SU-DHL-6 (cell line): ENCODE measurements at regions not wholly inside any gene's neighbourhood (a gene's known extent, or its start where the extent isn't known, plus 50 kb on each side); places are given as distances from the start of the nearest gene placed in this dataset.

Experiments
- H2AFZ ChIP-seq: fragments of 200-600 bp; sonication (generic); 2 replicates; pipeline ENCODE4 v1.6.1; 2014; ENCODE audit warnings: low read depth, mild to moderate bottlenecking, moderate library complexity, mixed read lengths, antibody characterized with exemption, low read length; ENCODE audit not compliant: severe bottlenecking
- H3F3A ChIP-seq: fragments of 200-600 bp; shearing (Covaris generic); 2 replicates; pipeline ENCODE4 v1.6.0; 2016; ENCODE audit warnings: antibody characterized with exemption, mild to moderate bottlenecking; ENCODE audit not compliant: insufficient read depth
- H3K27ac ChIP-seq: fragments of 200-600 bp; sonication (generic); 2 replicates; pipeline ENCODE4 v1.5.1; 2016; ENCODE audit warnings: low read depth, mild to moderate bottlenecking, low read length, moderate library complexity, mixed read lengths
- H3K27me3 ChIP-seq: fragments of 200-600 bp; sonication (generic), shearing (Covaris generic); 2 replicates; pipeline ENCODE4 v1.6.0; 2014; ENCODE audit warnings: mild to moderate bottlenecking, low read length
- H3K36me3 ChIP-seq: fragments of 200-600 bp; sonication (generic); 2 replicates; pipeline ENCODE4 v1.6.1; 2014; ENCODE audit warnings: mild to moderate bottlenecking, low read length, mixed read lengths
- H3K4me2 ChIP-seq: fragments of 300-600, 200-600 bp; shearing (Covaris generic), sonication (generic); 2 replicates; pipeline ENCODE4 v1.6.0; 2014; ENCODE audit warnings: low read length, low read depth, mild to moderate bottlenecking; ENCODE audit not compliant: poor library complexity, severe bottlenecking
- H3K4me3 ChIP-seq: fragments of 200-600 bp; sonication (generic); 2 replicates; pipeline ENCODE4 v1.5.1; 2014; ENCODE audit warnings: antibody characterized with exemption, low read length, mild to moderate bottlenecking, mixed read lengths; ENCODE audit not compliant: insufficient read depth, poor library complexity, severe bottlenecking
- H3K79me2 ChIP-seq: fragments of 200-600 bp; sonication (generic); 2 replicates; pipeline ENCODE4 v1.6.1; 2014; ENCODE audit warnings: mild to moderate bottlenecking, low read length, moderate library complexity; ENCODE audit not compliant: insufficient read depth
- H3K9ac ChIP-seq: fragments of 200-600 bp; sonication (generic); 2 replicates; pipeline ENCODE4 v1.7.0; 2014; ENCODE audit warnings: mild to moderate bottlenecking, low read length
- H3K9me2 ChIP-seq: fragments of 200-600 bp; sonication (generic); replicated peaks from 2 replicates; pipeline ENCODE4 v1.6.1; 2014; ENCODE audit warnings: low read length; ENCODE audit not compliant: insufficient read depth
- H3K9me3 ChIP-seq: fragments of 200-600 bp; sonication (generic); 2 replicates; pipeline ENCODE4 v1.6.1; 2014; ENCODE audit warnings: low read length, mixed read lengths; ENCODE audit not compliant: insufficient read depth
- H4K20me1 ChIP-seq: fragments of 200-600 bp; sonication (generic); 2 replicates; pipeline ENCODE4 v1.6.1; 2014; ENCODE audit warnings: low read depth, mild to moderate bottlenecking, antibody characterized with exemption, low read length, moderate library complexity, mixed read lengths
- CTCF ChIP-seq: fragments of 200-600 bp; sonication (generic); IDR thresholded peaks from one replicate; pipeline ENCODE4 v1.5.1; 2017; ENCODE audit warnings: antibody characterized with exemption, mild to moderate bottlenecking, low read length, moderate library complexity; ENCODE audit not compliant: insufficient read depth, poor library complexity, severe bottlenecking
- EZH2phosphoT487 ChIP-seq: fragments of 200-600 bp; sonication (generic), shearing (Covaris generic); conservative IDR thresholded peaks from 2 replicates; pipeline ENCODE4 v1.6.1; 2018; ENCODE audit warnings: mild to moderate bottlenecking, antibody characterized with exemption, low read length, moderate library complexity, mixed read lengths

DNA sequence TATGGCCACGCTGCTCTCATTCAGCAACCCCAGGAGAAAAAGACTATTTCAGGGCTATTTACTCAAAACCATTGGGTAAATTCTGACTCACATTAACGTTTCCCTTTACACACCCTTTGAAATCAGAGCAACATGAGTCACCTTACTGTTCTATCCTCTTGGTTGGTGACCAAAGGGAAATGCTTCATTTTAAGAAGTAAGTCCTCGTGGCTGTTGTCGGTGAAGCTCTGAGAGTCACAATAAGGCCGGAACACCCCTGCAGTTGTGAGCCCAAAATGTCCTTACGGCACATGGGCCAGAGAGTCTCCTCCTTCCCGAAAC is 56.3 kb upstream of the SPRY1 start:
- Histone ChIP-seq H3K27ac (no peak overlapping the region), H3K27me3 (no peaks in the 10 kb centered on the region), H3K9me2 (no peaks in the 10 kb centered on the region), H3F3A (no peaks in the 10 kb centered on the region), H4K20me1 (no peaks in the 10 kb centered on the region), H3K9me3 (no peaks in the 10 kb centered on the region), H3K4me3 (no peak overlapping the region), H3K36me3 (no peaks in the 10 kb centered on the region), H3K4me2 (no peak overlapping the region), H3K9ac (no peak overlapping the region), H2AFZ (no peak overlapping the region), H3K79me2 (no peaks in the 10 kb centered on the region)
- no peak for TF ChIP-seq EZH2phosphoT487
- TF ChIP-seq CTCF = no peak

DNA sequence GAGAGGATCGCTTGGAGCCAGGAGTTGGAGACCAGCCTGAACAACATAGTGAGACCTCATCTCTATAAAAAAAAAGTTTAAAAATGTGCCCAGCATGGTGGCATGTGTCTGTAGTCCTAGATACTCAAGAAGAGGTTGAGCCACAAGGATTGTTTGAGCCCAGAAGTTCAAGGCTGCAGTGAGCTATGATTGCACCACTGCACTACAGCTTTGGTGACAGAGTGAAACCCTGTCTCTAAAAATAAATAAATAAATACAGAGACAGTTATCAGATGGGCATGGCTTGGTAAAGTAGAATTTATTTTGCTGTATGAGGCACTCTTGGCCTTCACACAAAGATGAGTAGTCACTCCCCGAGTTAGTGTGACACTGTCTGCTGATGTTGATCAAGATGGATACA is 54.1 kb upstream of the SPRY1 start:
- Histone ChIP-seq H3K27me3 (no peaks in the 10 kb centered on the region), H4K20me1 (no peaks in the 10 kb centered on the region), H2AFZ (no peak overlapping the region), H3K27ac (no peak overlapping the region), H3K4me2 (no peak overlapping the region), H3K4me3 (no peak overlapping the region), H3K36me3 (no peaks in the 10 kb centered on the region), H3K9me2 (no peaks in the 10 kb centered on the region), H3K9me3 (no peaks in the 10 kb centered on the region), H3K9ac (no peak overlapping the region), H3K79me2 (no peaks in the 10 kb centered on the region), H3F3A (no peaks in the 10 kb centered on the region)
- no peak for TF ChIP-seq CTCF
- TF ChIP-seq EZH2phosphoT487 = no peak

- no peak overlapping the region for H3K4me2 ChIP-seq
These were observed 53.1 kb upstream of the SPRY1 start for GRCh38 chr4:123343400-123344041.

More at GRCh38 chr4:123343400-123344041, 53.1 kb upstream of the SPRY1 start:
- TF ChIP-seq CTCF = no peak
- no peak for TF ChIP-seq EZH2phosphoT487
- no peaks in the 10 kb centered on the region for H4K20me1 ChIP-seq
- H3F3A ChIP-seq = no peaks in the 10 kb centered on the region
- H3K36me3 ChIP-seq = no peaks in the 10 kb centered on the region
- no peaks in the 10 kb centered on the region for H3K27me3 ChIP-seq
- H3K4me3 ChIP-seq = no peak overlapping the region
- no peaks in the 10 kb centered on the region for H3K9me2 ChIP-seq
- no peak overlapping the region for H3K9ac ChIP-seq
- H3K27ac ChIP-seq = no peak overlapping the region
- no peak overlapping the region for H2AFZ ChIP-seq
- no peaks in the 10 kb centered on the region for H3K9me3 ChIP-seq
- H3K79me2 ChIP-seq = no peaks in the 10 kb centered on the region
